Neural cell (in vitro differentiated cells): ENCODE measurements at regions not wholly inside any gene's neighbourhood (a gene's known extent, or its start where the extent isn't known, plus 50 kb on each side); places are given as distances from the start of the nearest gene placed in this dataset.

Source experiments
- CTCF ChIP-seq: fragments of 450-650 bp; IDR thresholded peaks from 2 replicates; pipeline ENCODE4 v1.5.1; 2014; ENCODE audit warnings: antibody characterized with exemption, mild to moderate bottlenecking, moderate library complexity; ENCODE audit not compliant: poor library complexity, severe bottlenecking
- EZH2 ChIP-seq: fragments of 200-600, 300-800 bp; shearing (Covaris generic), sonication (generic); IDR thresholded peaks from 2 replicates; pipeline ENCODE4 v1.6.1; 2014; ENCODE audit warnings: antibody characterized with exemption, low read length, borderline replicate concordance, mild to moderate bottlenecking; ENCODE audit not compliant: insufficient read depth, poor library complexity, severe bottlenecking
- MXI1 ChIP-seq: fragments of 450-650 bp; conservative IDR thresholded peaks from 2 replicates; pipeline ENCODE4 v1.6.1; 2014; ENCODE audit warnings: antibody characterized with exemption, mild to moderate bottlenecking; ENCODE audit not compliant: poor library complexity, severe bottlenecking
- RAD21 ChIP-seq: fragments of 450-650 bp; conservative IDR thresholded peaks from 2 replicates; pipeline ENCODE4 v1.6.1; 2014; ENCODE audit warnings: antibody characterized with exemption, mild to moderate bottlenecking, moderate library complexity
- REST ChIP-seq: IDR thresholded peaks from 2 replicates; pipeline ENCODE4 v1.6.1; 2012; ENCODE audit warnings: borderline replicate concordance
- SMC3 ChIP-seq: fragments of 450-650 bp; conservative IDR thresholded peaks from 2 replicates; pipeline ENCODE4 v1.6.1; 2014; ENCODE audit warnings: antibody characterized with exemption, mild to moderate bottlenecking, moderate library complexity; ENCODE audit not compliant: poor library complexity

- TF ChIP-seq EZH2 (no peak), CTCF (no peak), MXI1 (no peak), SMC3 (no peak), RAD21 (no peak), REST (no peak)
Measured at GRCh38 chr4:182175788-182176519, 67.2 kb upstream of the TENM3 start.
